K562 (cell line): ENCODE measurements at regions not wholly inside any gene's neighbourhood (a gene's known extent, or its start where the extent isn't known, plus 50 kb on each side); places are given as distances from the start of the nearest gene placed in this dataset.

ENCODE experiments used
- ATAC-seq: fragments of 200-7000 bp; cut with Tn5 transposase; 3 replicates; pipeline ENCODE4 v1.9.1; 2020; ENCODE audit warnings: moderate library complexity
- BruUV-seq: library from RNA; stranded (reverse); fragments of 400-500 nt; replicated peaks from 2 replicates; lab custom pipeline; 2021; lab: Mats Ljungman, UMichigan
- CTCF ChIA-PET: fragments of 300-600 bp; formaldehyde crosslinking; extraction: SDS; loops from one replicate; lab custom pipeline; 2021; ENCODE audit warnings: low intra/inter-chr PET ratio; lab: Yijun Ruan, JAX
- POLR2A ChIA-PET: fragments of 300-600, 350-650 bp; sonication (Branson Sonifier 250); formaldehyde crosslinking; extraction: SDS; loops from one replicate; lab custom pipeline; 2021; ENCODE audit warnings: antibody characterized with exemption, inconsistent platforms; lab: Yijun Ruan, JAX
- DNase-seq, 4 experiments: peaks; one replicate each; pipeline versions ENCODE4 v3.0.0 to v3.0.0-alpha.2; 2011 to 2018; ENCODE audit warnings: low spot score in 3 of 4, mixed read lengths in 3 of 4; ENCODE audit errors: extremely low read depth in 1 of 4
- FAIRE-seq: peaks from 2 replicates; lab custom pipeline; 2011; peaks lifted over from hg19 to GRCh38; lab: Jason Lieb, UNC
- H2AFZ ChIP-seq: 2 replicates; pipeline ENCODE4 v1.6.0; 2011; ENCODE audit warnings: low read depth, low read length, control low read depth, inconsistent platforms
- H3K27ac ChIP-seq: fragments of 200-600 bp; 3 replicates; pipeline ENCODE4 v1.8.0; 2011; ENCODE audit warnings: low read depth, mild to moderate bottlenecking, control low read depth, inconsistent platforms, low read length, moderate library complexity, mixed read lengths; ENCODE audit errors: extremely low read depth
- H3K27me3 ChIP-seq, 2 experiments: fragments of 300-600 bp in 1 of 2; 2 replicates in 1 of 2; 3 replicates in 1 of 2; pipeline versions ENCODE4 v1.6.0 to v1.8.0; 2011; ENCODE audit warnings: inconsistent platforms in 2 of 2, low read length in 2 of 2, mild to moderate bottlenecking in 1 of 2, mixed read lengths in 1 of 2, moderate library complexity in 1 of 2; ENCODE audit not compliant: control insufficient read depth in 2 of 2, insufficient read depth in 2 of 2
- H3K36me3 ChIP-seq: fragments of 300-600 bp; 3 replicates; pipeline ENCODE4 v1.8.0; 2011; ENCODE audit warnings: mild to moderate bottlenecking, low read length, inconsistent platforms; ENCODE audit not compliant: control insufficient read depth, insufficient read depth
- H3K4me1 ChIP-seq, 2 experiments: fragments of 200-600 bp in 1 of 2; replicated peaks in 1 of 2; 2 replicates in 1 of 2; 3 replicates in 1 of 2; pipeline versions ENCODE4 v1.5.1 to v1.8.0; 2011; ENCODE audit warnings: inconsistent platforms in 2 of 2, low read length in 2 of 2, mild to moderate bottlenecking in 1 of 2, mixed read lengths in 1 of 2, moderate library complexity in 1 of 2; ENCODE audit not compliant: control insufficient read depth in 2 of 2, insufficient read depth in 2 of 2
- H3K4me2 ChIP-seq: 2 replicates; pipeline ENCODE4 v1.6.1; 2011; ENCODE audit warnings: low read length, control low read depth, inconsistent platforms, mixed read lengths; ENCODE audit not compliant: insufficient read depth
- H3K4me3 ChIP-seq: fragments of 200-600 bp; sonication (generic), shearing (Covaris generic); 2 replicates; pipeline ENCODE4 v1.5.1; 2016; ENCODE audit warnings: control low read depth, inconsistent platforms
- H3K79me2 ChIP-seq: fragments of 200-600 bp; 3 replicates; pipeline ENCODE4 v1.8.0; 2011; ENCODE audit warnings: low read length, inconsistent platforms; ENCODE audit not compliant: control insufficient read depth, insufficient read depth
- H3K9ac ChIP-seq, 2 experiments: 2 replicates each; pipeline versions ENCODE4 v1.6.0 to v1.6.1; 2011; ENCODE audit warnings: low read depth in 2 of 2, low read length in 2 of 2, control low read depth in 1 of 2, inconsistent platforms in 1 of 2, mild to moderate bottlenecking in 1 of 2, mixed read lengths in 1 of 2; ENCODE audit not compliant: insufficient read depth in 1 of 2
- H3K9me1 ChIP-seq: one replicate; pipeline ENCODE4 v1.6.0; 2011; ENCODE audit warnings: inconsistent platforms, mild to moderate bottlenecking, low read length, moderate library complexity; ENCODE audit not compliant: control insufficient read depth, insufficient read depth
- H3K9me3 ChIP-seq: replicated peaks from 2 replicates; pipeline ENCODE4 v1.5.1; 2011; ENCODE audit warnings: low read depth, low read length, inconsistent platforms; ENCODE audit not compliant: control insufficient read depth, insufficient read depth
- H4K20me1 ChIP-seq: replicated peaks from 2 replicates; pipeline ENCODE4 v1.6.1; 2011; ENCODE audit warnings: low read length, inconsistent platforms, mixed read lengths; ENCODE audit not compliant: control insufficient read depth, insufficient read depth
- BMI1 ChIP-seq: fragments of 150-350 bp; IDR thresholded peaks from 2 replicates; pipeline ENCODE4 v1.6.1; 2014; ENCODE audit warnings: low read length
- CREB1 ChIP-seq, 2 experiments: sonication (generic) in 1 of 2; formaldehyde crosslinking in 1 of 2; IDR thresholded peaks; 2 replicates each; pipeline versions ENCODE4 v1.6.1 to v1.8.0; 2012 to 2022; ENCODE audit warnings: inconsistent platforms in 1 of 2, mild to moderate bottlenecking in 1 of 2, missing genetic modification reagents in 1 of 2, moderate library complexity in 1 of 2
- EHMT2 ChIP-seq: fragments of 450-650 bp; IDR thresholded peaks from 2 replicates; pipeline ENCODE4 v1.6.1; 2018; ENCODE audit warnings: antibody characterized with exemption
- FUS ChIP-seq: fragments of 200-400 bp; formaldehyde crosslinking; optimal IDR thresholded peaks from 2 replicates; pipeline ENCODE3; 2017; ENCODE audit warnings: low read depth, low read length
- SMARCA5 ChIP-seq: fragments of 450-650 bp; IDR thresholded peaks from 2 replicates; pipeline ENCODE4 v1.6.1; 2016
- SP1 ChIP-seq: sonication (generic); formaldehyde crosslinking; IDR thresholded peaks from 2 replicates; pipeline ENCODE4 v1.8.1; 2022; ENCODE audit warnings: mild to moderate bottlenecking, missing genetic modification reagents
- ZNF695 ChIP-seq: fragments of 450-650 bp; formaldehyde crosslinking; IDR thresholded peaks from 2 replicates; pipeline ENCODE4 v1.4.0; 2020; ENCODE audit warnings: mild to moderate bottlenecking, moderate library complexity
- WGBS: fragments of 100-300 bp; shearing (Covaris generic); methylation state at CpG from one replicate; pipeline ENCODE4 v1.1.6; 2016; ENCODE audit warnings: low coverage, mixed read lengths; ENCODE audit not compliant: insufficient coverage; ENCODE audit errors: missing lambda C conversion rate; 5-methylcytosine and 5-hydroxymethylcytosine counted together
- in situ Hi-C: fragments of 300-500 bp; cut with MboI; formaldehyde crosslinking; loops from 4 replicates; pipeline ENCODE4 v1.15.0; 2018; ENCODE audit warnings: inconsistent platforms, mixed read lengths
- intact Hi-C: fragments of 100-400 bp; cut with micrococcal nuclease; formaldehyde crosslinking; loops from 2 replicates; pipeline ENCODE4 v1.14.2; 2022
- TF ChIP-seq, protein P1 (sequence below): IDR thresholded peaks from 3 replicates; pipeline ENCODE4 v1.6.1; 2011; ENCODE audit warnings: borderline replicate concordance, mild to moderate bottlenecking; ENCODE audit not compliant: insufficient read length, insufficient read depth
- TF ChIP-seq, protein P2 (sequence below): sonication (generic); formaldehyde crosslinking; IDR thresholded peaks from 2 replicates; pipeline ENCODE4 v1.8.1; 2023; ENCODE audit warnings: mild to moderate bottlenecking, missing genetic modification reagents
- TF ChIP-seq, protein P3 (sequence below): fragments of 200-800 bp; sonication (Bioruptor generic); IDR thresholded peaks from 2 replicates; pipeline ENCODE4 v1.6.1; 2016; ENCODE audit warnings: missing genetic modification characterization, missing compliant biosample characterization
- TF ChIP-seq, protein P4 (sequence below): sonication (generic); formaldehyde crosslinking; IDR thresholded peaks from 2 replicates; pipeline ENCODE4 v1.9.0; 2022; ENCODE audit warnings: mild to moderate bottlenecking, missing genetic modification reagents
- TF ChIP-seq, protein P5 (sequence below): sonication (generic); formaldehyde crosslinking; IDR thresholded peaks from 2 replicates; pipeline ENCODE4 v1.8.0; 2022; ENCODE audit warnings: mild to moderate bottlenecking, missing genetic modification reagents

DNA sequence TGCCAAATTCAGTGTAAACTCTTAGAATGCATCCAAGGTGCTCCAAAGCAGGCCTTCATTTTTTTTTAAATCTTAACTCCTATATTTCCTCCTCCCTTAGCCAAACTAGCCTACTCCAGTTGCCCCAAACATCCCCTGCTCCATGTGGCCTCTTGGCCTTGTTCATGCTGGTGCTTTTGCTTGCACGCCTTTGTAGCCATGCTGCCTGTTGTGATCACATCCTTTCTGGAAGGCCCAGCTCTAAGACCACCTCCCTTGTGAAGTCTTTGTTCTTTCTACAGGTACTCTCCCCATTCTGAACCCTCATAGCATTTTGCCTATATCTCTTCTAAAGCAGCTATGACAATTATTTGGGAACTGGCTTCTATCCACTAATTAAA is 375.3 kb upstream of the NFE2L3 start:
- BruUV-seq = no TSS peak
- in situ Hi-C loops = no loop called here
- H3K27ac ChIP-seq = no peak overlapping the region
- ATAC-seq = no peak
- 17% methylated on average over 1 of the region's 1 CpG for WGBS
- no peak overlapping the region for H3K4me2 ChIP-seq
- ChIA-PET POLR2A (interaction anchor here (1.4 kb wide), 1 partner anchor 10 kb away, joined by 3 read pairs; no protein-coding TSS in a partner anchor), CTCF (no interaction called here)
- DNase-seq = no peak
- no peak overlapping the region for H2AFZ ChIP-seq
- H3K79me2 ChIP-seq = no peaks in the 10 kb centered on the region
- no peak overlapping the region for H3K9ac ChIP-seq
- H4K20me1 ChIP-seq = no peaks in the 10 kb centered on the region
- FAIRE-seq = no peak
- H3K36me3 ChIP-seq = no peaks in the 10 kb centered on the region
- H3K27me3 ChIP-seq = peaks cover 6 to 10% of the 10 kb centered on the region in 2 experiments; a peak in 4 of 5 replicates
- intact Hi-C loops = no loop called here
- no peaks in the 10 kb centered on the region for H3K4me1 ChIP-seq
- H3K4me3 ChIP-seq = no peak overlapping the region
- no peaks in the 10 kb centered on the region for H3K9me1 ChIP-seq
- no peaks in the 10 kb centered on the region for H3K9me3 ChIP-seq
- TF ChIP-seq, protein P1, sequence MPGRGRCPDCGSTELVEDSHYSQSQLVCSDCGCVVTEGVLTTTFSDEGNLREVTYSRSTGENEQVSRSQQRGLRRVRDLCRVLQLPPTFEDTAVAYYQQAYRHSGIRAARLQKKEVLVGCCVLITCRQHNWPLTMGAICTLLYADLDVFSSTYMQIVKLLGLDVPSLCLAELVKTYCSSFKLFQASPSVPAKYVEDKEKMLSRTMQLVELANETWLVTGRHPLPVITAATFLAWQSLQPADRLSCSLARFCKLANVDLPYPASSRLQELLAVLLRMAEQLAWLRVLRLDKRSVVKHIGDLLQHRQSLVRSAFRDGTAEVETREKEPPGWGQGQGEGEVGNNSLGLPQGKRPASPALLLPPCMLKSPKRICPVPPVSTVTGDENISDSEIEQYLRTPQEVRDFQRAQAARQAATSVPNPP = no peak
- TF ChIP-seq SP1 (CRISPR knock-in tag) (no peak), BMI1 (no peak), FUS (no peak), CREB1 (IDR thresholded peaks at IDR 0.05) (no peak), CREB1 (CRISPR knock-in tag; IDR thresholded peaks at IDR 0.05) (no peak), ZNF695 (CRISPR knock-in tag) (no peak), EHMT2 (no peak), SMARCA5 (no peak)
- TF ChIP-seq, protein P2, sequence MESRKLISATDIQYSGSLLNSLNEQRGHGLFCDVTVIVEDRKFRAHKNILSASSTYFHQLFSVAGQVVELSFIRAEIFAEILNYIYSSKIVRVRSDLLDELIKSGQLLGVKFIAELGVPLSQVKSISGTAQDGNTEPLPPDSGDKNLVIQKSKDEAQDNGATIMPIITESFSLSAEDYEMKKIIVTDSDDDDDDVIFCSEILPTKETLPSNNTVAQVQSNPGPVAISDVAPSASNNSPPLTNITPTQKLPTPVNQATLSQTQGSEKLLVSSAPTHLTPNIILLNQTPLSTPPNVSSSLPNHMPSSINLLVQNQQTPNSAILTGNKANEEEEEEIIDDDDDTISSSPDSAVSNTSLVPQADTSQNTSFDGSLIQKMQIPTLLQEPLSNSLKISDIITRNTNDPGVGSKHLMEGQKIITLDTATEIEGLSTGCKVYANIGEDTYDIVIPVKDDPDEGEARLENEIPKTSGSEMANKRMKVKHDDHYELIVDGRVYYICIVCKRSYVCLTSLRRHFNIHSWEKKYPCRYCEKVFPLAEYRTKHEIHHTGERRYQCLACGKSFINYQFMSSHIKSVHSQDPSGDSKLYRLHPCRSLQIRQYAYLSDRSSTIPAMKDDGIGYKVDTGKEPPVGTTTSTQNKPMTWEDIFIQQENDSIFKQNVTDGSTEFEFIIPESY (CRISPR knock-in tag) = no peak
- TF ChIP-seq, protein P3, sequence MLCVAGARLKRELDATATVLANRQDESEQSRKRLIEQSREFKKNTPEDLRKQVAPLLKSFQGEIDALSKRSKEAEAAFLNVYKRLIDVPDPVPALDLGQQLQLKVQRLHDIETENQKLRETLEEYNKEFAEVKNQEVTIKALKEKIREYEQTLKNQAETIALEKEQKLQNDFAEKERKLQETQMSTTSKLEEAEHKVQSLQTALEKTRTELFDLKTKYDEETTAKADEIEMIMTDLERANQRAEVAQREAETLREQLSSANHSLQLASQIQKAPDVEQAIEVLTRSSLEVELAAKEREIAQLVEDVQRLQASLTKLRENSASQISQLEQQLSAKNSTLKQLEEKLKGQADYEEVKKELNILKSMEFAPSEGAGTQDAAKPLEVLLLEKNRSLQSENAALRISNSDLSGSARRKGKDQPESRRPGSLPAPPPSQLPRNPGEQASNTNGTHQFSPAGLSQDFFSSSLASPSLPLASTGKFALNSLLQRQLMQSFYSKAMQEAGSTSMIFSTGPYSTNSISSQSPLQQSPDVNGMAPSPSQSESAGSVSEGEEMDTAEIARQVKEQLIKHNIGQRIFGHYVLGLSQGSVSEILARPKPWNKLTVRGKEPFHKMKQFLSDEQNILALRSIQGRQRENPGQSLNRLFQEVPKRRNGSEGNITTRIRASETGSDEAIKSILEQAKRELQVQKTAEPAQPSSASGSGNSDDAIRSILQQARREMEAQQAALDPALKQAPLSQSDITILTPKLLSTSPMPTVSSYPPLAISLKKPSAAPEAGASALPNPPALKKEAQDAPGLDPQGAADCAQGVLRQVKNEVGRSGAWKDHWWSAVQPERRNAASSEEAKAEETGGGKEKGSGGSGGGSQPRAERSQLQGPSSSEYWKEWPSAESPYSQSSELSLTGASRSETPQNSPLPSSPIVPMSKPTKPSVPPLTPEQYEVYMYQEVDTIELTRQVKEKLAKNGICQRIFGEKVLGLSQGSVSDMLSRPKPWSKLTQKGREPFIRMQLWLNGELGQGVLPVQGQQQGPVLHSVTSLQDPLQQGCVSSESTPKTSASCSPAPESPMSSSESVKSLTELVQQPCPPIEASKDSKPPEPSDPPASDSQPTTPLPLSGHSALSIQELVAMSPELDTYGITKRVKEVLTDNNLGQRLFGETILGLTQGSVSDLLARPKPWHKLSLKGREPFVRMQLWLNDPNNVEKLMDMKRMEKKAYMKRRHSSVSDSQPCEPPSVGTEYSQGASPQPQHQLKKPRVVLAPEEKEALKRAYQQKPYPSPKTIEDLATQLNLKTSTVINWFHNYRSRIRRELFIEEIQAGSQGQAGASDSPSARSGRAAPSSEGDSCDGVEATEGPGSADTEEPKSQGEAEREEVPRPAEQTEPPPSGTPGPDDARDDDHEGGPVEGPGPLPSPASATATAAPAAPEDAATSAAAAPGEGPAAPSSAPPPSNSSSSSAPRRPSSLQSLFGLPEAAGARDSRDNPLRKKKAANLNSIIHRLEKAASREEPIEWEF = no peak
- TF ChIP-seq, protein P4, sequence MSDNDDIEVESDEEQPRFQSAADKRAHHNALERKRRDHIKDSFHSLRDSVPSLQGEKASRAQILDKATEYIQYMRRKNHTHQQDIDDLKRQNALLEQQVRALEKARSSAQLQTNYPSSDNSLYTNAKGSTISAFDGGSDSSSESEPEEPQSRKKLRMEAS (CRISPR knock-in tag) = no peak
- TF ChIP-seq, protein P5, sequence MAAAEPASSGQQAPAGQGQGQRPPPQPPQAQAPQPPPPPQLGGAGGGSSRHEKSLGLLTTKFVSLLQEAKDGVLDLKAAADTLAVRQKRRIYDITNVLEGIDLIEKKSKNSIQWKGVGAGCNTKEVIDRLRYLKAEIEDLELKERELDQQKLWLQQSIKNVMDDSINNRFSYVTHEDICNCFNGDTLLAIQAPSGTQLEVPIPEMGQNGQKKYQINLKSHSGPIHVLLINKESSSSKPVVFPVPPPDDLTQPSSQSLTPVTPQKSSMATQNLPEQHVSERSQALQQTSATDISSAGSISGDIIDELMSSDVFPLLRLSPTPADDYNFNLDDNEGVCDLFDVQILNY (CRISPR knock-in tag) = no peak
